ENCODE measurements at regions not wholly inside any gene's neighbourhood (a gene's known extent, or its start where the extent isn't known, plus 50 kb on each side); places are given as distances from the start of the nearest gene placed in this dataset.

DNA sequence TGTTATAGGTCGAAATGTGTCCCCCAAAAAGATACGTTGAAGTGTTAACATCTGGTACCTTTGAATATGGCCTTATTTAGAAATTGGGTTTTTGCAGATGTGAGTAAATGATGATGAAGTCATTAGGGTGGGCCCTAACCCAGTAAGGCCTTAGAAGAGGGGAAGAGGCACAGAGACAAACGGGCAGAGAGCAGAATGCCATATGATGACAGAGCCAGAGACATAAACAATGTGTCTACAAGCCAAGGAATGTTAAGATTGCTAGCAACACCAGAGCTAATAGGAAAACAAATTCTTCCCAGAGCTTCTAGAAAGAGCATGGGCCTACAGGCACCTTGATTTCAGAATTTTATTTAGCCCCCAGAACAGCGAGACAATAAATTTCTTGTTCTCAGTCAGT is 693.1 kb upstream of the NECTIN3 start:
- DNase-seq (ENCODE audit: low read depth in 4 of 4, low spot score in 1 of 4) = no peak

DNA sequence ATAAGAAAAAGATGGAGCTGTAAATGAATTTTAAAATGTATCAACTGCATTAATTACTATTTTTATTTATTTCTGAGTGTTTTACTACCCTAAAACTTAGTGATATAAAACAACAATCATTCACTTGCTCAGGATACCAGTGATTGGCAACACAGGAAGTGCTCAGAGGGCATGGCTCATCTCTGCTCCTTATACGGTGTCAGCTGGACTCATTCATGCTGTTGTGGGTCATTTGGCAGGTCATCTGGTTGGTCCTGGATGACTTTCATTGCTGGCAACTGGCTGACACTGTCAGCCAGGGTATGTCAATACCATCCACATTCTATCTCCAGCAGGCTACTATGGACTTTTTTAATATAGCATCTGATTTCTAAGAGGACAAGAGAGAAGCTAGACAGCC is 689.6 kb upstream of the NECTIN3 start:
- DNase-seq (ENCODE audit: low read depth in 4 of 4, low spot score in 1 of 4) = no peak

DNA sequence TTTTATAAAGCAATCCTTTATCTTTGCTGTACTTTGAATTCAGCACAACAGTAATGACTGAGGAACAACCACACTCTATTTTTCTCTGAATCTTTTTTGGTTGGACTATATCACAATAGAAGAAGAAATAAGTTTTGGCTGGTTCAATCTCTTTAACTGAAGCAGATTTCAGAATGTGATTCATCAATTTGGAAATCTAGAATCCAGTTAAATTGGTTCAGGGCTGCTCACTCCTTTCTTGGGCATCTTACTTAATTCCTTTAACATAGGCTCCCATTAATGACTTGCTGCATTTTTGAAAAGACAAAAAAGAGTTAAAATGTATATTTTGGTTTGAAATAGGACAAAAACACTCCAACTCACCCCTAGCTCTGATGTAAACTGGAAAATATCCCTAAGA is 688.3 kb upstream of the NECTIN3 start:
- no peak for DNase-seq (ENCODE audit: low read depth in 4 of 4, low spot score in 1 of 4)

DNA sequence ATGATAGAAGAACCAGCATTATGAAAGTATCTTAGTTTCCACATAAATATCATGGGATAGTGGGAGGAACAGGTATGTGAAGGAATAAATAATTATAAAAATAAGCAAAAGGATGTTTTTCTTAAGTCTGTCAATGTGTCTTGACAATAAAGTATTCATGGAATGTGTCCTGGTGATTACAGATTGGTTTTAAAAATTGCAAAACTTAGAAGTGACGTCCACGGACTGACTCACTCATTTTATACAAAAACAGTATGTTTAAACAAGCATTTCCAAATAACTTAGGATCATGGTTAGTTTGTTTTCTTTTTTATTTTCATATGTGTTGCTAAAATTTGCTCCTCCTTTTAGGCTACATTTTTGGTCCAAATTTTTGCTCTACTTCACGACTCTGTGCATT is 687.0 kb upstream of the NECTIN3 start:
- DNase-seq (ENCODE audit: low read depth in 4 of 4, low spot score in 1 of 4) = no peak

DNA sequence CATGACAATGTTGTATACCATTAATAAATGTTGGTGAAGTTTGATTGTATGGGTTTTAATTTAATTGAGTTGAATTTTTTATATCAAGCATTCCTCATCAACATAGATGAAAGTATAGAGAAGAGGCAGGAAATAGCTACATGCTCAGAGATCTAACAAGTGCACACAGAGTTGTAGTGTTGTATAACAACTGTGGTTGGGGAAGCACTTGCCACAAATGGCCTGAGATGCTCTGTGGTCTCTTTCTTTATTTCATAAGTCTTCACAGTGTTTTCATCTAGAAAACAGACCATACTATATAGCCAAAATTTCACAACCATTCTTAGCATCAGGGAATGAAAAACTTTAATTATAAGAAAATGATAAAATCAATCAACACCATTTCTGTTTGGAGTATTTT is 682.6 kb upstream of the NECTIN3 start:
- DNase-seq (ENCODE audit: low read depth in 4 of 4, low spot score in 1 of 4) = no peak

DNA sequence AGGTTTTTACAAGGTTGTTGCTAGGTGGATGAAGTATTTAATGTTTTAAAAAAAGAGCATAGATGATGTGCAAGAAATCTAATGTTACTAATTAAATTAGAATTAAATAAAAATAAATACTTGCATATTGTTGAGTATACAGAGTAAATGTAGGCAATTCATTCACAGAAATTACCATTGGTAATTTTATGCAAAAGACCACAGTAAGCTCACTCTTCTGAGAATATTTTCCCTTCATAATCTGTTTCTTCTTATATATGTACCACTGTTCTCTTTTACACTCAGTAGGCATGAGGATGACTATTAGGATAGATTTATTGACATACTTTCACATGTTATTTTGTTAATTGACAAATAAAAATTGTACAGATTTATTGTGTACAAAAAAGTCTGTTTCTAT is 681.2 kb upstream of the NECTIN3 start:
- no peak for DNase-seq (ENCODE audit: low read depth in 4 of 4, low spot score in 1 of 4)

DNA sequence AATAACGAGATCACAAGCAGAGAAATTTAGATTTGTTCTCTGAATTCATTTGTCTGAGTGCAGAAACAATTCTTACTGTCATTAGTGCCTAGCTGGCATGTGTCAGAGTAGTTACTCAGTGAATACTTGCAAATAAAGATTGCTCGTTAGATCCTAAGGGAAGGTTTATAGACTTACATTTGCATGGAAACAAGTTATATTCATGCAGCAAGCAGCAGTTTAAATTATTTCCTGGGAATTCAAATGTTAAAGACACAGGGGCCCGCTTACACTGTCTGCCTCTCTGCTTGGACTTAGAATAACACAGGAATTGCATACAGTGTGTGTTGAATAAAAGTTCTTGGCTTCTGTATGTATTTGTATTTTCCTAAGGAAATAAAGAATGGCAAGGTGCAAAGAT is 680.6 kb upstream of the NECTIN3 start:
- DNase-seq (ENCODE audit: low read depth in 4 of 4, low spot score in 1 of 4) = no peak

DNA sequence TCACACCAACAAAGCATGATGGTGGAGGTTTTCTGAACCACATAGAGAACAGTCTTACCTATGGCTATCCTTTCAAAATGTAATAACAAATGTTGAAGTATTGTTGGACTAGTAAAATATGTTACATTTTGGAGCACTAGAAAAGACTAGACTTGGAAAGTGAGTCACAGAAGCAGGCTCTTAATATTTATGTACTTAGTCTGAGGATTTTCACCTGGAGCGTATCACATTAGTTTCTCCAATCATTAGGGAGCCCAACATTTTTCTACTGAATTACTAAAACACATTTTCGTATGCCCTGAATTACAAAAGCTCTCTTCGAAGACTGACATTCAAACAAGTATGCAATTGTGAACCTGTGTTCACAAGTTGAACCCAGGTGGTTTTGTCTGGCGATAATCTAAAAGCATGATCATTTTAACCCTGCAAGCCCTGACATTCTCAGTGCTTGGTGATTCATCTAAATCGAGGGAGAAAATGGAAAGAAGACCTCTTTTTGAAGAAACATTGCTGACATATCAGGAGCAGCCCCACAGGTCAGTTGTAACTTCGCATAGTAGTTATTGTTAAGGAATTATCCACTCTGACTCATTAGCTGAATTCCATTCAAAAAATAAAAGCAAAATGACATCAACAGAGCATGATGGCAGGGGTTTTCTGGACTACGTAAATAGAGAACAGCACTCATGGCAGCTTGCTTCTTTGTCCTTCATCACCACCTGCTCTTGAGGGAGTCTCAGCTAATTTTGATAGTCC is 679.8 kb upstream of the NECTIN3 start:
- DNase-seq (ENCODE audit: low read depth in 4 of 4, low spot score in 1 of 4) = no peak

DNA sequence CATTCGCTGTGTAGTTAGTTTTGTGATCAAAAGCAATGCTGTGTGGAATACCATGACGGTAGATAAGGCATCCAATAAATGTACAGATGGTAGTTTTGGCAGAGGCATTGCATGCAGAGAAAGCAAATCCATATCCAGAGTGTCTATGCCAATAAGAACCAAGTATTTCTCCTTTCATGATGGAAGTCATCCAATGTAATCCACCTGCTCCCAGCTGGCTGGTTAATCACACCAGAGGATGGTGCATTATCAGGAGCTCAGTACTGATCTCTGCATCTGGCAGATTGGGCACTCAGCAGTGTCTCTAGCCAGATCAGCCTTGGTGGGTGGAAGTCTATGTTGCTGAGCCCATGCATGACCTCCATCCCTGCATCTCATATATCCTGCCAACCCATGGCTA is 677.7 kb upstream of the NECTIN3 start:
- no peak for DNase-seq (ENCODE audit: low read depth in 4 of 4, low spot score in 1 of 4)

DNA sequence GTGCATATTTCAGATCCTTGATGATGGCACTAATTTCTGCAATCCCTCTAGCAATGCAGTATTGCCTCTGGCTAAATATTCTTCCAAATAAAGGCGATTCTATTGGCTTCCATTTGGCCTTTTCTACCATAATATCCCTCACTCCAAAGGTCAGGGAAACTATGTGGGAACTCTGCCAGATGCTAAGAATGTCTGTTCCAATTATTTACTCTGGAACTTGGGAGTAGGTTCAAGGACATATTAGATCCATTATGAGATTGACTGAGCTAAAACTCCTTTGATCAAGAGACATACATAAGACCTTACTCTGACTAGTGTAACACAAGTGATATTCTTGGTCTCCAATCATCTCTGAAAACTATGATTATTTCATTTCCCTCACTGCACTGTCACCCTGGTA is 674.5 kb upstream of the NECTIN3 start:
- DNase-seq (ENCODE audit: low read depth in 4 of 4, low spot score in 1 of 4) = no peak

DNA sequence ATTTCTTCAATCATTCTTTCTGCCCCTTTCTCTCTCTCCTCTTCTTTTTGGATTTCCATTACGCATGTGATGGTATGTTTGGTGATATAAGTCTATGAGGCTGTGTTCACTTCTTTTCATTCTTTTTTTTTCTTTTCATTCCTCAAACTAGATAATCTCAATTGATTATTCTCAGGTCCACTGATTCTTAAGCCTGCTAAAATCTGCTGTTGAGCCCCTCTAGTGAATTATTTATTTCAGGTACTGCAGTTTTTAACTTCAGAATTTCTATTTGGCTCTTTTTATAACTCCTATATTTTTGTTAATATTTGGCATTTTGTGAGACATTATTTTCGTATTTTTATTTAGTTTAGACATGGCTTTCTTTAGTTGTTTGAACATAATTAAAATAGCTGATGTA is 671.3 kb upstream of the NECTIN3 start:
- no peak for DNase-seq (ENCODE audit: low read depth in 4 of 4, low spot score in 1 of 4)

DNA sequence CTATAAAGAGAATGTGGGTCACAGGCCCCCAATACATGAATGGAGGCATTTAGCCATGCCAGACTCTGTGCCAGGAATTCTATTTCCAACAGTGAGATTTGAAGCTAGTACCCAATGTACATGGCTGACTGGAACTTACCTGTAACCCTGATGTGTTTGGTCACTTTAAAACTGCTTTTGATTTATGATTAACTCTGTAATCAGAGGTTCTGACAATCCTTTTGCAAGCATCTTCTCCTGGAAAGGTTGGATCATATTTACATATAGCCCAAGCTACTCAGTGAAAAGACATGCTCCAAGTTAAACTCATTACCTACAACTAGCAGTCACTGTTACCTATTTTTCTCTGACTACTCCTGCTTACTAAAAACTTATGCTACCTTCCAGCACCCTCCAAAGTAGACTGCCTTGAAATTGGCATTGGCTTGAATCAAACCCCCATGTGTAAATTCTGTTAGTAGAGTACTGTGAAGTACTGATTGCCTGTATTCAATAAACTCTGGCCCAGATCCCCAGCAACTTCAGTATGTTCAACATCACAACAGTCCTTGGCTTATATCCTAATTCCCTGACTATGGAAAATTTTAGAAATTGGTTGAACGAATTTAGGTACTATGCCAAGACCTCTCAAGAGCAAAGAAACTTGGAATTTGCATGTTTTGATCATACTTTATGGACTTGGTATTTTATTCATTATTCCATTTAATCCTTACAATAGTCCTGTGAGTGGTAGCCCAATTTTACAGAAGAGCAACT is 665.6 kb upstream of the NECTIN3 start:
- no peak for DNase-seq (ENCODE audit: low read depth in 4 of 4, low spot score in 1 of 4)

DNA sequence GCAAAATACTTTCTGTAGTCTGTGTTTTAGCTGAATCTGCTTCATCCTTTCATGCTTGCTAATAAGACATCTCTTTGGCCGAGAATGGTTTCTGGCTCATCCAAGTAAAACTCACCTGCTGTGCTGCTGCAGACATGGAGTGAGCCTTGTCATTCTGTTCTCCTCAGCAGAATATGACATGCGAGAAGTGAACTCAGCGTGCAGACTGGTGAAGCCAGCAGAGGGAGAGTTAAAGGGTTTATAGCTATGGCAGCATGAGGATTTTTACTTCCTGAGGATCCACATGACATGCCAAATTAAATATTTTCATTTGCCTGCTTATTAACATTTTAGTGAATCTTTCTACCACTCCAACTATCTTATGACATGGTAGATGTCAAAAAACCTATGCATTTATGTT is 658.4 kb upstream of the NECTIN3 start:
- DNase-seq (ENCODE audit: low read depth in 4 of 4, low spot score in 1 of 4) = no peak

DNA sequence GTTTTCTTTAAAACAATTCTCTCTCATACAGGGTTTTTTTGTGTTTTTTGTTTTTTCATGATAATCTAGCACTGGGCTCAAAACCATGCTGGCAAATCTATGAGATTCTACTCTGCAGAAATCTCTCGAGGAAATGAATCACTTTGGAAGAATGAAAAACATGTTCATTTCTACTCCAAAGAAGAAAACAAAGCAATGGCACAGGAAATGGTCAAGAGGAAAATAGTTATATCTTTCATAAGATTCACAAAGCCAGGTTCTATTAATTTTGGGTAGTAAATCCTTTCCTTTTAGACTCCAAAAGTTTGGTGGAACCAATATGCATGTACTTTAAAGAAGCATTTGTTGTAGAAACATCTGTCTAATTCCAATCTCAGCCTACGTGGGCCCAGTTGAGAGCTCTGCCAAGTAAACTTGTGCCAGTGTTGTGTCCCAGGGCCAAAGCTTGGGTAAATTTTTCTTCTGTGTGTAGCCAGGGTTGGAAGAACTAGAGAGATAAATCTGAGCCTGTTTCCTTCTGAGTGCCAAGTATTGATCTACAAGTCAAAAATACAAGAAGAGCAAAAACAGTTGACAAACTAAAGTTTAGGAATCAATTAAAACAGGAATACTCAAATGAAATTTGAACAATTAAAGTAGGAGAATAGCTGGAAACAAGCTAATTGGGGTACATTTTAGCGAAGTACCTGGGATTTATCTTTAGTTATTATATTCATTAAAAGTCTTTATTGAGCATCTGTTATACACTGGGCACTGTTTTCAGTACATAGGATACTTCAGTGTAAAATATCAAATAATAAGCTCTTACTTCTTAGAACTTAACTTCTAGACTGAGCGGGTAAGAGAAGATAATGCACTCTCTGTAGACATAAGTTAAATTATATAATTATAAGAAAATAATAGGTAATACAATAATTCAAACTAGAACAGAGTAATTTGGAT is 657.5 kb upstream of the NECTIN3 start:
- no peak for DNase-seq (ENCODE audit: low read depth in 4 of 4, low spot score in 1 of 4)

DNA sequence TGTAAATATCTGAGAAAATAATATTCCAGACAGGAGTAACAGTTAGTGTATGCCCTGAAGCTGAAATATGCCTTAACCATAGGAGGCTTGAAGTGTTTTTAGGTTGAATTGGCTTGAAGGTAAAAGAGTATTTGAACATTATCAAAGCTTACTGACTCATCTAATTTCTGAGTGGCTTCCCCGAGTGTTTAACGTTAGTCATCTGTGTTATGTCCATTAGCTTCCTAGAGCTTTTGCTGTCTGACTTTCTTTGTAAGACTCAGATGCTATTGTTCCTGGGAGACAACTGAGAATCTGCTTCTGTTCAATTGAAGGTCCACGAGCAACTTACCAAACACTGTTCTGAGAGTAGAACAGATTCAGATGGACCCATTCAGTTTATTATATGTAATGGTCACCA is 656.8 kb upstream of the NECTIN3 start:
- no peak for DNase-seq (ENCODE audit: low read depth in 4 of 4, low spot score in 1 of 4)

DNA sequence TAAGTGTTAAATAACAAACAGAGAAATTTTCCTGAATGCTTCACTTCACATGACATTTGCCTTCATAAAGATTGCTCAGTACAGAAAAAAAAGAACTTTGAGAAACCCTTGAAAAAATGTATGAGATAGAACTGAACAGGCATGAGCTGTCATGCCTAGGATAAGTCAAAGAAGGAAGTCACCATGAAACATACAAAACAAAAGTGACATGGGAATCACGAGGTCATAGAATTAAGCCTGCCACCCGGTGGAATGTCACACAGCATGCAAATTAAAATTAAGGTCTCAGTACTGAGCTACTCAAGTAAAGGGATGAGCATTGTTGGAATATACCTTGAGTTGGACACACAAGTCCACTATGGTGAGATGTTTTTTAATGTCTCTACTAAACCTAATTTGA is 652.5 kb upstream of the NECTIN3 start:
- no peak for DNase-seq (ENCODE audit: low read depth in 4 of 4, low spot score in 1 of 4)

DNA sequence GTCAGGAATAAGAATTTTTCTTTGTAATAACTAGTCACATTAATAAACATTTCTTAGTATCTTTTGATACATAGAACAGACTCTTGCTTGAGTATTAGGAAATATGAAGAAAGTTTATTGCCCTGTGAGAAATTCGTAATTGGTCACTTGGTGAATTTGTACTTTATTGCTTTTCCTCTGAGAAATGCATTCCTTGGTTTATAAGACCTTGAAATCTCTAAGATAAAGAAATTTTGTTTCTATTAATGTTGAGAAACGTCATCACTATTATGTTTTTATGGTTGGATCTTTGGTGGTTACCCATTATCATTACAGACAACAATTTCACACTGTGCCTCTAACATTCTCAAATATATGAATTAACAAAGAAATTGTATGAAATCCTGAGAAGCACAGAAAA is 652.0 kb upstream of the NECTIN3 start:
- DNase-seq (ENCODE audit: low read depth in 4 of 4, low spot score in 1 of 4) = no peak

DNA sequence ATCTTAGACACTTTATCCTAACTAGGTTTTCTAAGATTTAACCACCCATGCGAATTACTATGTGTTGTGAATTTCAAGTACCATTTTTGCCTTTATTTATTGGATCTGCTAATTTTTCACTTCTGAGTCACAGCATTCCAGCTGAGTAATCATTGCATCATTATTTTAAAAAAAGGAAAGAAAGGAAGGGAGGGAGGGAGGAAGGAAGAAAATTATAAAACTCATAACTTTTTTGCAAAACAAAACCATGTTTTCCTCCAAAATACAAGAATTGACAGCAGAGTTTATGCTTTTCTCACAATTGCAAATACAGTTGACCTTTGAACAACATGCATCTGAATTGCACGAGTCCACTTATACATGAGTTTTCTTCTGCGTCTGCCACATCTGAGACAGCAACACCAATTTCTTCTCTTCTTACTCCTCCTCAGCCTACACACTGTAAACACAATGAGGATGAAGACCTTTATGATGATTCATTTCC is 651.4 kb upstream of the NECTIN3 start:
- no peak for DNase-seq (ENCODE audit: low read depth in 4 of 4, low spot score in 1 of 4)

DNA sequence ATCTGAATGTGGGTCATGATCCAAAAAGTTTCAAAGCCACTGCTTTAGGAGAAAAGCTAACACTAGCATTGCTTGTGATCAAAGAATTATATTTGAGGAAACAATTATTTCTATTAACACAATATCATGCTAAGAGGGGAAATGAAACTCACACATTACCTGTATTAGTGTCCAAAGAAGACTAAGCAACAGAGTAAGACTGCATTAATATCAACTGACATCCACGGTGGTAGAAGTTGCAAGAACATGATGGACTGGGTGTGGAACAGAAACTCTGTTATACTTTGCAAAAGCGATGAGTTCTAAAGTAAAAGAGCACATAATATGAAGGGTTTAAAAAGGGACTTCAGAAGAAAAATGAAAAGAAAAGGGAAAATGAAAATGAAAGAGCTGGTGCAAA is 648.3 kb upstream of the NECTIN3 start:
- DNase-seq (ENCODE audit: low read depth in 4 of 4, low spot score in 1 of 4) = no peak

DNA sequence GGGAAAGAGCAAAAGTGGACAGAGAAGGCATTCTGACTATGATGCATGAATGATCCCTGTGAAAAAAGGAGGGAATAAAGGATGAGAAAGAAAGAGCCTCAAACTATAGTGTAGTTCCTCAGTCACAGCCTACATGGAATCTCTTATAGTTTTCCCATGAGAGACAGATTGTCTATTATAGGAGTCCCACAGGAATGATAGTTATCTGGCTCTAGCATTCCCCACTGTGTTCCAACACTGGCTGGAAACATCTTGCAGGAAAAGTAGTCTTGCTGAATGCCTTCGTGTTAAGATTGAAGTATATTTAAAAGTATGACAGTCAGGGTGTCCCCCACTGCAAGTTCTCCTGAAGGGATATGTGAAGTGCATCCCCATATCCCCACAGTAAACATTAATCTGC is 641.5 kb upstream of the NECTIN3 start:
- DNase-seq (ENCODE audit: low read depth in 4 of 4, low spot score in 1 of 4) = no peak

DNA sequence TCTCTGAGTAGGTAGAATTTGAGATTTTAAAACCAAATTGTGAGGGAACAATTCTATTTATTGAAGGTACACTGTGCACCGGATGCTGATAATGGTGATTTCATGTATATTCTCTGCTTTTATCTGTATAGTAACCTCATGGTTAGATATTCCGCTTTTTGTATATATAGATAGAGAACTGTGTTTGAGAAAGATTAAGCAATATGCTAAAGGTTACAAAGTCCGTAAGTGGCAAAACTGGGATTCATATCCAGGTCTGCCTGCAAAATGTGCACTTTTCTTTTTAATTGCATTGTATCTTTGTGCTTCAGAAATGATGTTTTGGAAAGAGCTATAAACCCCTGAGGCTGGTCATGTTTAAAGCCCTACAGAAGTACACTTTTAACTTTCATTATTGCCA is 635.4 kb upstream of the NECTIN3 start:
- no peak for DNase-seq (ENCODE audit: low read depth in 4 of 4, low spot score in 1 of 4)
